ENCODE measurements at regions not wholly inside any gene's neighbourhood (a gene's known extent, or its start where the extent isn't known, plus 50 kb on each side); places are given as distances from the start of the nearest gene placed in this dataset.
A peak's percentile ranks its signal among the peaks of the same experiment; 100 is the strongest.

DNA sequence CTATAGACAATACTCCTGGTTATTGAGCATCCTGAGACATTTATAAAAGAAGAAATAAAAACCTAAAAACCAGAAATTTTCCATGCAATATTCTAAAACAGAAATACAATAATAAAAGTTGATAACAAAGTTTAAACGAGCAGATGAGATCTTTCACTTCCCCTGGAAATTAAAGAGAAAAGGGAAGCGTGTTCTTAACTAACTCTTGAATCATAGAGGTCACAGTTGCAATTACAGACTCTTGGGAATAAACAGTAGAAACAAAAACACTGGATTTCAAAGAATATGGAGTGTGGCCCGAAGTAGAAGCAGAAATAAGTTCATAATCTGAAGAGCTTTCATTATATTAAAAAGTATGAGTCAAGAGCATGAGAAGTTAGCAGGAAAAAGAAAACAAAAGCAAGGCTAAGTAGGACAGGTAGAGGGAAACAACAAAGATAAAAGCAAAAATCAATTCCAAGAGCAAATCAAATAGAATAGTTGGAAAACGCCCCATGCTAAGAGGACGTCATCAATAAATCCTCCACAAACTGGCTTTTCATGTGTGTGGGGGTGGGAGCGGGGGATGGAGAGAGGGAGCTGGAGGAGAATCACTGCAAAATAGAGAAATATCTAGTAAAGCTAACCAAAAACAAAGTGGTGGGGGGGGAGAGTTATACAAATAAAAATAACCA lies 55.2 kb upstream of the C10orf71 start:
- Mint-ChIP-seq H3K9me3 (peaks cover 3% of the 10 kb centered on the region), H3K36me3 (no peaks in the 10 kb centered on the region), H3K27ac (peak overlapping the region; percentile 58), H3K4me1 (peaks cover 24% of the 10 kb centered on the region), H3K27me3 (no peaks in the 10 kb centered on the region), H3K4me3 (peak overlapping the region; percentile 70)
- peak; percentile 64 for ATAC-seq

DNA sequence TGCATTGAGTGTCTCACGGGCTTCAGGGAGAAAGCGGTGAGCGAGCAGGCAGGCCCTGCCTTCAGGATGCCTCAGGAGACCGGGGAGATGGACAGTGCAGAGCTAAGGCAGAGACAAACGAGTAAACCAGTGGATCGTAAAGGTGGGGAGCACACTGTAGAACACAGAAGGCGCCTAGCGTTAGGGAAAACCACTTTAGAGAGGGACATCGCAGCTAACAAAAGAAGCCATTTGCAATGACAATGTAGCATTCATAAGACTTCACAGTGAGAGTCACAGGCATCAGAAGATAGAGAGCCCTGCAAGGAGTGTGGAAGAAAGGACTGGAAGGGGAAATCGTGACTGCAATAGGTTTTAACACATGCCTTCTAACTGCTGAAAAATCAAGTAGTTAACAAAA lies 54.9 kb upstream of the TMEM273 start:
- no peaks in the 10 kb centered on the region for H3K27me3 Mint-ChIP-seq
- no peak for ATAC-seq
- no peaks in the 10 kb centered on the region for H3K36me3 Mint-ChIP-seq
- peaks cover 3% of the 10 kb centered on the region for H3K9me3 Mint-ChIP-seq
- H3K4me3 Mint-ChIP-seq, result no peak overlapping the region
- peak overlapping the region; percentile 58 for H3K27ac Mint-ChIP-seq
- H3K4me1 Mint-ChIP-seq, result peaks cover 24% of the 10 kb centered on the region

DNA sequence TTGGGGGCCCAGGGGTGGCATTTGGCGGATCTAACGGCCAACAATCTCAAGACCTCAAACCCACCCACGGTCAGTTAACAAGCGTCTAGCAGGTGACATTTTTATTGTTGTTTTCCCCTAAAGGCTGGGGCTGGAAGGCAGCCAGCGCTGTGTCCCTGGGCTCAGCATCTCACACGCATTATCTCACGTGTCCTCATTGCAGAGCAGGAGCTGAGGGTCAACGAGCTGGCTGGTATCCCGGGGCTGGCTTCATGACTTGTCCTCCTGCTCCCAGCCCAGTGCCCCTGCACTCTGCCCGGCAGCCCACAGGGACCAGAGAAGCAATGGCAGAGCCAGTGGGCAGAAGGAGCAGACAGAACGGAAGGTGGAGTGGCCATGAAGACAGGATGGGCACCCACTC lies 54.4 kb upstream of the TMEM273 start:
- H3K4me1 Mint-ChIP-seq, result peaks cover 24% of the 10 kb centered on the region
- no peak overlapping the region for H3K4me3 Mint-ChIP-seq
- H3K27me3 Mint-ChIP-seq, result no peaks in the 10 kb centered on the region
- ATAC-seq, result no peak
- H3K36me3 Mint-ChIP-seq, result no peaks in the 10 kb centered on the region
- H3K27ac Mint-ChIP-seq, result peak overlapping the region; percentile 58
- peaks cover 3% of the 10 kb centered on the region for H3K9me3 Mint-ChIP-seq

DNA sequence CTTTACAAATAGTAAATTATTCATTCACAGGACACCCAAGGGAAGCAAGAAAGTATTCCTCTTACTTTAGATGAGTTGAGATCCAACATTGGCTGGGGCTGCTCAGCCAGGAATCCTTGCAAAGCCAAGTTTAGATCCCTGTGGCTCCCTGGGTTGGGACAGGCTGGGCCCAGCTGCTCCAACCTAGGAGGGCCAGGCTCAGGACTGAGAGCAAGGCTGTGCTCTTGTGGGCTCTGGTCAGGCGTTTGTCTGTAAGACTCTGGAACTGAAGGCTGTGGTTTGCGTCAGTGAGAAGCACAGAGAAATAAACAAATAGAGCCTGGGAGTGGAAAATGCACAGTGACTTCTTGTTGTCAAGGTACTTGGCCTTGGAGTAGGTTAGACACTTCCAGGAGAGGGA lies 53.2 kb upstream of the TMEM273 start:
- H3K9me3 Mint-ChIP-seq, result no peaks in the 10 kb centered on the region
- H3K36me3 Mint-ChIP-seq, result no peaks in the 10 kb centered on the region
- no peak overlapping the region for H3K4me3 Mint-ChIP-seq
- ATAC-seq, result peak; percentile 24
- H3K27me3 Mint-ChIP-seq, result no peaks in the 10 kb centered on the region
- H3K27ac Mint-ChIP-seq, result peak overlapping the region; percentile 58
- peaks cover 24% of the 10 kb centered on the region for H3K4me1 Mint-ChIP-seq

DNA sequence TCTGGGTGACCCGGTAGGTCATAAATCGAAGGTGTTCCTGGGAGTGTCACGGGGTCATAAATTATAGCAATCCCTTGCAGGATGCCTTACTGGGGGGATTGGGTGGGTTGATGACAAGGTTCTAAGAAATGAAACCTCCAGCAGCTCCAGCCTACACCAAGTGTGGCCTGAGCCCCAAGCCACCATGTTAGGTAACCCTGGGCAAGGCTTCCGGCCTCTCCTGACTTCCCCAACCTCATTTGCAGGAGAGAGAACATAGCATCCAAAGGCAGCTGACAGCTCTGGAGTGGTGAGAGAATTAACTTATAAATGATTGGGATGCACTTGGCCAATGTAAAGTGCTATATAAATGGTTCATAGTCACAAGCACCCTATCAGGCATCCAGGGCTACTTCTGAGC lies 52.8 kb upstream of the TMEM273 start:
- Mint-ChIP-seq H3K27me3 (no peaks in the 10 kb centered on the region), H3K4me1 (peaks cover 24% of the 10 kb centered on the region), H3K4me3 (no peak overlapping the region), H3K36me3 (no peaks in the 10 kb centered on the region), H3K9me3 (no peaks in the 10 kb centered on the region), H3K27ac (peak overlapping the region; percentile 58)
- no peak for ATAC-seq

All from stimulated activated memory B cell treated with anti-CD40 and anti-IgM and Interleukin-4, amounts not matched to agents 10 μg/mL and 1 μg/mL and 100 μg/mL, for 72 hours (primary cell).